ENCODE measurements at regions not wholly inside any gene's neighbourhood (a gene's known extent, or its start where the extent isn't known, plus 50 kb on each side); places are given as distances from the start of the nearest gene placed in this dataset.

GRCh38 chr4:31715302-31715701, 995.1 kb downstream of the PCDH7 start:
- H3K27me3 Mint-ChIP-seq, result no peaks in the 10 kb centered on the region
- no peak overlapping the region for H3K27ac Mint-ChIP-seq
- intact Hi-C loops (cut with micrococcal nuclease), result no loop called here
- no peak for DNase-seq
- TF ChIP-seq CTCF (IDR thresholded peaks at IDR 0.05), result no peak
- no peak for ATAC-seq (ENCODE audit: low read depth)
- H3K4me3 Mint-ChIP-seq, result no peak overlapping the region
- no peaks in the 10 kb centered on the region for H3K4me1 Mint-ChIP-seq
- POLR2A ChIA-PET, result no interaction called here
- peaks cover 6% of the 10 kb centered on the region for H3K9me3 Mint-ChIP-seq
- CTCF ChIA-PET, result no interaction called here
- no peaks in the 10 kb centered on the region for H3K36me3 Mint-ChIP-seq (ENCODE audit: low read depth)

- Mint-ChIP-seq H3K27me3 (no peaks in the 10 kb centered on the region), H3K36me3 (ENCODE audit: low read depth) (no peaks in the 10 kb centered on the region), H3K27ac (no peak overlapping the region), H3K9me3 (no peaks in the 10 kb centered on the region), H3K4me3 (no peak overlapping the region), H3K4me1 (no peaks in the 10 kb centered on the region)
- no peak for TF ChIP-seq CTCF (IDR thresholded peaks at IDR 0.05)
- POLR2A ChIA-PET, result no interaction called here
- CTCF ChIA-PET, result no interaction called here
- intact Hi-C loops (cut with micrococcal nuclease), result no loop called here
- DNase-seq (no peak), ATAC-seq (ENCODE audit: low read depth) (no peak)
Measured at GRCh38 chr4:31727030-31727429, 1006.9 kb downstream of the PCDH7 start.

GRCh38 chr4:31735004-31735403, 1014.8 kb downstream of the PCDH7 start:
- H3K9me3 Mint-ChIP-seq, result no peaks in the 10 kb centered on the region
- TF ChIP-seq CTCF (IDR thresholded peaks at IDR 0.05), result no peak
- ATAC-seq (ENCODE audit: low read depth) (no peak), DNase-seq (no peak)
- H3K27ac Mint-ChIP-seq, result no peak overlapping the region
- ChIA-PET CTCF (no interaction called here), POLR2A (no interaction called here)
- H3K27me3 Mint-ChIP-seq, result no peaks in the 10 kb centered on the region
- no peaks in the 10 kb centered on the region for H3K4me1 Mint-ChIP-seq
- intact Hi-C loops (cut with micrococcal nuclease), result no loop called here
- no peaks in the 10 kb centered on the region for H3K36me3 Mint-ChIP-seq (ENCODE audit: low read depth)
- H3K4me3 Mint-ChIP-seq, result no peak overlapping the region

- DNase-seq, result no peak
- POLR2A ChIA-PET, result no interaction called here
- Mint-ChIP-seq H3K36me3 (ENCODE audit: low read depth) (no peaks in the 10 kb centered on the region), H3K4me3 (no peak overlapping the region), H3K27ac (no peak overlapping the region), H3K4me1 (no peaks in the 10 kb centered on the region), H3K27me3 (no peaks in the 10 kb centered on the region), H3K9me3 (no peaks in the 10 kb centered on the region)
- CTCF ChIA-PET, result no interaction called here
- intact Hi-C loops (cut with micrococcal nuclease), result no loop called here
- ATAC-seq (ENCODE audit: low read depth), result no peak
- no peak for TF ChIP-seq CTCF (IDR thresholded peaks at IDR 0.05)
Measured at GRCh38 chr4:31737419-31737818, 1017.2 kb downstream of the PCDH7 start.

GRCh38 chr4:31741326-31741725, 1021.2 kb downstream of the PCDH7 start:
- Mint-ChIP-seq H3K27ac (no peak overlapping the region), H3K4me1 (no peaks in the 10 kb centered on the region), H3K27me3 (no peaks in the 10 kb centered on the region), H3K36me3 (ENCODE audit: low read depth) (no peaks in the 10 kb centered on the region), H3K4me3 (no peak overlapping the region), H3K9me3 (peaks cover 2% of the 10 kb centered on the region)
- ATAC-seq (ENCODE audit: low read depth) (no peak), DNase-seq (no peak)
- ChIA-PET POLR2A (no interaction called here), CTCF (no interaction called here)
- TF ChIP-seq CTCF (IDR thresholded peaks at IDR 0.05), result no peak
- intact Hi-C loops (cut with micrococcal nuclease), result no loop called here

All from activated B cell treated with CpG ODN at 0.5 μM for 24 hours (primary cell).